Smooth muscle cell (in vitro differentiated cells): ENCODE measurements at regions not wholly inside any gene's neighbourhood (a gene's known extent, or its start where the extent isn't known, plus 50 kb on each side); places are given as distances from the start of the nearest gene placed in this dataset.

Source experiments
- DNase-seq: peaks from one replicate; lab custom pipeline; 2025; ENCODE audit not compliant: unreplicated experiment; lab: John Stamatoyannopoulos, UW
- H2AFZ ChIP-seq: fragments of 200-600 bp; sonication (generic); 2 replicates; pipeline ENCODE4 v1.6.0; 2016; ENCODE audit warnings: antibody characterized with exemption, low read depth, mild to moderate bottlenecking
- H3F3A ChIP-seq: fragments of 200-600 bp; sonication (generic); 2 replicates; pipeline ENCODE4 v1.6.0; 2017; ENCODE audit warnings: antibody characterized with exemption, low read depth
- H3K27ac ChIP-seq: fragments of 200-600 bp; sonication (generic); 2 replicates; pipeline ENCODE4 v1.5.1; 2016; ENCODE audit warnings: low read depth, mild to moderate bottlenecking
- H3K27me3 ChIP-seq: fragments of 200-600 bp; sonication (generic); 2 replicates; pipeline ENCODE4 v1.6.1; 2016; ENCODE audit warnings: low read depth, mild to moderate bottlenecking
- H3K36me3 ChIP-seq: fragments of 200-600 bp; sonication (generic); 2 replicates; pipeline ENCODE4 v1.5.1; 2016; ENCODE audit warnings: low read depth
- H3K4me1 ChIP-seq: fragments of 200-600 bp; sonication (generic); 2 replicates; pipeline ENCODE4 v1.5.1; 2016; ENCODE audit warnings: low read depth
- H3K4me2 ChIP-seq: fragments of 200-600 bp; sonication (generic); 2 replicates; pipeline ENCODE4 v1.6.0; 2016; ENCODE audit warnings: mild to moderate bottlenecking
- H3K4me3 ChIP-seq: fragments of 200-600 bp; sonication (generic); 2 replicates; pipeline ENCODE4 v1.5.1; 2016; ENCODE audit warnings: mild to moderate bottlenecking
- H3K79me2 ChIP-seq: fragments of 200-600 bp; sonication (generic); 2 replicates; pipeline ENCODE4 v1.6.0; 2016; ENCODE audit warnings: low read depth, mild to moderate bottlenecking
- H3K9ac ChIP-seq: fragments of 200-600 bp; sonication (generic); 2 replicates; pipeline ENCODE4 v1.6.0; 2016; ENCODE audit warnings: low read depth
- H3K9me3 ChIP-seq: fragments of 200-600 bp; sonication (generic); replicated peaks from 2 replicates; pipeline ENCODE4 v1.5.1; 2016; ENCODE audit warnings: low read depth
- H4K20me1 ChIP-seq: fragments of 200-600 bp; sonication (generic); 2 replicates; pipeline ENCODE4 v1.6.0; 2016; ENCODE audit warnings: low read depth
- CTCF ChIP-seq: fragments of 200-600 bp; sonication (generic); IDR thresholded peaks from 2 replicates; pipeline ENCODE4 v1.5.1; 2017; ENCODE audit warnings: borderline replicate concordance, mild to moderate bottlenecking, antibody characterized with exemption; ENCODE audit not compliant: insufficient read depth, poor library complexity, severe bottlenecking
- WGBS: methylation state at CpG from one replicate; pipeline ENCODE4 v1.1.7; 2016; ENCODE audit warnings: low lambda C conversion rate; 5-methylcytosine and 5-hydroxymethylcytosine counted together

GRCh38 chr2:193935114-193935513 lies 1721.9 kb upstream of the SLC39A10 start:
- Histone ChIP-seq H3K36me3 (no peaks in the 10 kb centered on the region), H4K20me1 (no peaks in the 10 kb centered on the region), H3K4me2 (no peak overlapping the region), H3K27ac (no peak overlapping the region), H2AFZ (no peak overlapping the region), H3F3A (no peaks in the 10 kb centered on the region), H3K4me3 (no peak overlapping the region), H3K79me2 (no peaks in the 10 kb centered on the region), H3K4me1 (no peaks in the 10 kb centered on the region), H3K9me3 (no peaks in the 10 kb centered on the region), H3K27me3 (no peaks in the 10 kb centered on the region), H3K9ac (no peak overlapping the region)
- WGBS: 95% methylated on average over 3 of the region's 3 CpGs
- no peak for TF ChIP-seq CTCF
- no peak for DNase-seq

- Histone ChIP-seq H3K36me3 (no peaks in the 10 kb centered on the region), H3K9me3 (no peaks in the 10 kb centered on the region), H3K9ac (no peak overlapping the region), H3K27me3 (no peaks in the 10 kb centered on the region), H2AFZ (no peak overlapping the region), H3K4me1 (no peaks in the 10 kb centered on the region), H3K4me2 (no peak overlapping the region), H4K20me1 (no peaks in the 10 kb centered on the region), H3F3A (no peaks in the 10 kb centered on the region), H3K27ac (no peak overlapping the region), H3K79me2 (no peaks in the 10 kb centered on the region), H3K4me3 (no peak overlapping the region)
- no peak for DNase-seq
- no peak for TF ChIP-seq CTCF
- WGBS: 84% methylated on average over 1 of the region's 1 CpG
Measured at GRCh38 chr2:193929131-193929530, 1727.9 kb upstream of the SLC39A10 start.

GRCh38 chr2:193907561-193907960 lies 1712.8 kb upstream of the TMEFF2 start:
- Histone ChIP-seq H3K4me3 (no peak overlapping the region), H3K79me2 (no peaks in the 10 kb centered on the region), H3K4me1 (no peaks in the 10 kb centered on the region), H3K4me2 (no peak overlapping the region), H2AFZ (no peak overlapping the region), H3K36me3 (no peaks in the 10 kb centered on the region), H3K27ac (no peak overlapping the region), H3F3A (no peaks in the 10 kb centered on the region), H3K27me3 (no peaks in the 10 kb centered on the region), H4K20me1 (no peaks in the 10 kb centered on the region), H3K9me3 (no peaks in the 10 kb centered on the region), H3K9ac (no peak overlapping the region)
- WGBS: 71% methylated on average over 1 of the region's 1 CpG
- no peak for DNase-seq
- no peak for TF ChIP-seq CTCF

GRCh38 chr2:193900292-193900691 lies 1705.6 kb upstream of the TMEFF2 start:
- no peak overlapping the region for H3K9ac ChIP-seq
- no peaks in the 10 kb centered on the region for H4K20me1 ChIP-seq
- H3K9me3 ChIP-seq: no peaks in the 10 kb centered on the region
- H3K4me1 ChIP-seq: no peaks in the 10 kb centered on the region
- no peaks in the 10 kb centered on the region for H3K36me3 ChIP-seq
- no peak for DNase-seq
- WGBS: 90% methylated on average over 3 of the region's 3 CpGs
- no peaks in the 10 kb centered on the region for H3F3A ChIP-seq
- H3K4me2 ChIP-seq: no peak overlapping the region
- H3K4me3 ChIP-seq: no peak overlapping the region
- no peak for TF ChIP-seq CTCF
- H3K27ac ChIP-seq: no peak overlapping the region
- no peaks in the 10 kb centered on the region for H3K79me2 ChIP-seq
- no peak overlapping the region for H2AFZ ChIP-seq
- H3K27me3 ChIP-seq: no peaks in the 10 kb centered on the region
